GM03348 (cell line): ENCODE measurements at regions not wholly inside any gene's neighbourhood (a gene's known extent, or its start where the extent isn't known, plus 50 kb on each side); places are given as distances from the start of the nearest gene placed in this dataset.
"Not testable (repeated sequence)": the region's sequence is repeated elsewhere in the genome, so short reads cannot be mapped to it uniquely, and the experiment has no call there.

ENCODE experiments used
- DNase-seq: peaks from one replicate; pipeline ENCODE4 v3.0.0; 2012; ENCODE audit warnings: low spot score

DNA sequence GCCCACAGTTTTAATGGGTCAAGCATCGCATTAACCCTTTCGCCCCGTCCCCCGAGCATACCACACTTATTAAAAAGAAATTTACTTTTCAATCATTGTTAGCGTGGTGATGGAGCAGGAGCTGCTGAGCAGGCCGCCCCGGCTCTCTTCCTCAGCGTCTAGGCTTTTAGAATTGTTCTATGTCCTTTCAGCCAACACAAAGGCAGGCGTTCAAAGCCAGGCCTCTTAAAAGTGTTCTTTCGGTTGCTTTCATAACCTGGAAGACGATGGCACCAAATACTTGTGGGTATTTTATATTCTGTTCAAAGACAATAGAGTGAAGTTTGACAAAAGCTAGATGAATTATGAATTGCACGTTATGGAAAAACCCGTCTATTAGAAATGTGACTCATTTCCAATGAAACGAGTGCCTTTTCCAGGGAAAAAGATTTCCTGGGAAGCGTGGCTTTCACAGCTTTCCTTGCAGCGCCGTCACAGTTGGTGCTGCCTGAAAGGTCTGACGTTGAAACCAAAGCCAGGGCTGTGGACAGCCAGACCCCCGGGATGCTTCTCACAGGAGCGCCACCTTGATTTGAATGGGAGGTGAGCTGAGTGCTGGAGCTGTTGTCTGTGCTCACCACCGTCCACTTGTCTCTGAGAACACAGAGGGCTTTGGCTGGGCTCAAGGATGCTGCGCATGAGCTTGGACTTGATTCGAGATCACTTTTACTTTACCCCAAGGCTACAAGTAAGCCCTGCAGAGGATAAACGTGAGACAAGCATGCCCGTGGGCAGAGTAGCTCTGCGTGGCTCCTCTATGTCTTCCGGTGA is 78.8 kb downstream of the SOX1 start:
- DNase-seq: no peak

- no peak for DNase-seq
Observed at GRCh38 chr13:112150352-112150751, 83.4 kb downstream of the SOX1 start.

GRCh38 chr13:112152846-112153245 is 85.9 kb downstream of the SOX1 start:
- no peak for DNase-seq

- no peak for DNase-seq
Observed at GRCh38 chr13:112153364-112153763, 86.4 kb downstream of the SOX1 start.

- DNase-seq: no peak
Observed at GRCh38 chr13:112153846-112154245, 86.9 kb downstream of the SOX1 start.

DNA sequence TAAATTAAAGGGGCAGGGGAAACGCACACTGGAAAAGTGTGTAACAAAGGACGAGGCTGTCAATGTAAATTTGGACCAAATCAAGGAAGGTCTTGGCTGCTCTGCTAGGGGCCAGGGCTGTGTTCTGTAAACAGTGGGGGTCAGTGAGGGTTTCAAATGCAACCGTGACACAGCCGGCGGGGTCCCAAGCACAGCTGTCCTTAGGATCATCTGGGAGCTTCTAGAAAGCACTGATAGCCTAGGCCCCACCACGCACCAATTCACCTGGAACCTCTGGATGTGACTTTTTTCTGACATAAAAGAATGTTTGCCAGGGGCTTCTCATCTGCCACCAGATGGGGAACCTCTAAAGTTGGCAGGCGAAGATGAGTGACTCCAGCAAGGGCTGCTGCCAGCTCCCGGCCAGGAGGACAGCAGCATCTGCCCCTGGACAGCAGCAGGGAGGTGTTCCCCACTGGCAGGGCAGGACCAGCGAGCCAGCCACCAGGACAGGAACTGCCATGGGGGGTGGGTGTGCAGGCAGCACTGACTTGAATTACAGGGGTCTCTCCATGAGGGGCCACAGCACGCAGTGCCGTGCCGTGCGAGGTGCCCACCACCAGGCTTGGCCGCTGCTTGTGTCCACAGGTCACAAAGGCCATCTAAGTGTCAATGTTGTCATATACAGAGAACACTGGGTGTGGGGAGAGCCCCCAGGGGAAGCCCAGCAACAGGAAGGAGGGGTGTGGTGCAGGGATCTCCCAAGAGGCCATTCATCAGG is 87.5 kb downstream of the SOX1 start:
- no peak for DNase-seq

- no peak for DNase-seq
Observed at GRCh38 chr13:112158961-112159360, 92.0 kb downstream of the SOX1 start.

DNA sequence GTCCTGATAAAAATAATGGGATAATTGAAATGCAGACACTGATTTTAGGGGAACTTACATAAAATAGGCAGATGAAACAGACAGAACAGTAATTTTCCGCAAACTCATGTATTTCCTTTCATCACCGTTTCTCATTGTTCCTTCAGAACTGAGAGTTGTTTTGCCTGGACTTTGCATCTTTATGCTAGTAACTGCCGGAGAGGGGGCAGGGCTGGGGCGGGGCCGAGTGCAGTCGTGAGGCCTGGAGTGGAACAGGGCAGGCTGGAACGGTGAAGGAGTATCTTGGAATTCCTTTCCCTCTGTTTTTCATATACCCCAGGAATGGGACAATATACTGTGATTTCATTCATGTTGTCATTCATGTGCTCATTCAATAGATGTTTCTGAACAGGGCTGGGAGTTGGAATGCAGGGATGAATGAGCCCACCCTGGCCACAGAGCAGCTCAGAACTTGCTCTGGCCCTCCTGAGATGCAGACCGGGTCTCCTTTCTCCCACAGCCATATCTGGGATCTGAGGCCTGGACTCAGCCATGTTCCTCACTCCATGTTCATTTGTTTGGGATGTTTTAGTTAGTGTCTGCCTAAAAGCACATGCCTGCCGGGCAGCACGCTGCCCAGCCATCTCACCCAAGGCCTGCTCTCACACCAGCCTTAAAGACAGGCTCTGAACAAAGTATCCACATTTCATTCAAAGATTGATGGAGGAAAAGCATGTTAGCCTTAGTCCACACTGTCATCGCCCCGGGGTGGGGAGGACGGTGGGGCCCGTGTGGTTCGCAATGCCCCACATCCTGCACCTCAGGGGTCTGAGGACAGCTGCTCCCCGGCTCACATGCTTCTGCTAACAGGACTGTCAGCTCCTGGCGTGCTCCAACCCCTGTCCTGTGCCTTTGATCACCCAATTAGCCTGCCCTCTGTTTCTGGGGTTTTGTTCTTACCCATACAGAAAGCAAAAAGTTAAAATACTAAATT is 92.9 kb downstream of the SOX1 start:
- no peak for DNase-seq

- no peak for DNase-seq
Observed at GRCh38 chr13:112160558-112160957, 93.6 kb downstream of the SOX1 start.

- DNase-seq: no peak
Observed at GRCh38 chr13:112161521-112162301, 94.8 kb downstream of the SOX1 start.

DNA sequence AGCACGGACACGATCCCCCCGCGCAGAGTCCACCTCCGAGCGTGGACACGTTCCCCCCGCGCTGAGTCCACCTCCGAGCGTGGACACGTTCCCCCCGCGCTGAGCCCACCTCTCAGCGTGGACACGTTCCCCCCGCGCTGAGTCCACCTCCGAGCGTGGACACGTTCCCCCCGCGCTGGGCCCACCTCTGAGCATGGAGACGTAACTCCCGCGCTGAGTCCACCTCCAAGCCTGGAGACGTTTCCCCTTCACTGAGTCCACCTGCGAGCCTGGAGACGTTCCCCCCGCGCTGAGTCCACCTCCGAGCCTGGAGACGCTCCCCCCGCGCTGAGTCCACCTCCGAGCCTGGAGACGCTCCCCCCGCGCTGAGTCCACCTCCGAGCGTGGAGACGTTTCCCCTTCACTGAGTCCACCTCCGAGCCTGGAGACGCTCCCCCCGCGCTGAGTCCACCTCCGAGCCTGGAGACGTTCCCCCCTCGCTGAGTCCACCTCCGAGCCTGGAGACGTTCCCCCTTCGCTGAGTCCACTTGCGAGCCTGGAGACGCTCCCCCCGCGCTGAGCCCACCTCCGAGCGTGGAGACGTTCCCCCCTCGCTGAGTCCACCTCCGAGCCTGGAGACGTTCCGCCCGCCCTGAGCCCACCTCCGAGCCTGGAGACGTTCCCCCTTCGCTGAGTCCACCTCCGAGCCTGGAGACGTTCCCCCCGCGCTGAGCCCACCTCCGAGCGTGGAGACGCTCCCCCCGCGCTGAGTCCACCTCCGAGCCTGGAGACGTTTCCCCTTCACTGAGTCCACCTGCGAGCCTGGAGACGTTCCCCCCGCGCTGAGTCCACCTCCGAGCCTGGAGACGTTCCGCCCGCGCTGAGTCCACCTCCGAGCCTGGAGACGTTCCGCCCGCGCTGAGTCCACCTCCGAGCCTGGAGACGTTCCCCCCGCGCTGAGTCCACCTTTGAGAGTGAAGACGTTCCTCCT is 97.0 kb downstream of the SOX1 start:
- not testable (repeated sequence) for DNase-seq

- no peak for DNase-seq
Observed at GRCh38 chr13:112165712-112166111, 98.8 kb downstream of the SOX1 start.

DNA sequence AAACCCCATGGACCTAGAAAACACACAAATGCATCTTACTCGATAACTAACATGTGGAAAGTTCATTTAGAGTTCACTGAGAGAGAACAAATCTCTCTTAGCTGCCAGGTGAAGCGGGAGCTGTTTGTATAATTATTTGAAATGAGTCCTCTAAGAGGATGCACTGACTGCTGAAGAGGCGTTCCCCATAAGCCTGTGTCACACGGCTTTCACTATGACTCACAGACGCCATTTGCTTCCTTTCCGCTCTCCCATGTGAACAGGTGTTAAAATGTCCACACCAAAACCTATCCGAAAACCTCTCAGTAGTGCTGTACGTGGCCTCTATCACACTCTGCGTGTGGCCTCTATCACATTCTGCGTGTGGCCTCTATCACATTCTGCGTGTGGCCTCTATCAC is 101.8 kb downstream of the SOX1 start:
- no peak for DNase-seq

GRCh38 chr13:112169941-112170822 is 103.2 kb downstream of the SOX1 start:
- DNase-seq: no peak

DNA sequence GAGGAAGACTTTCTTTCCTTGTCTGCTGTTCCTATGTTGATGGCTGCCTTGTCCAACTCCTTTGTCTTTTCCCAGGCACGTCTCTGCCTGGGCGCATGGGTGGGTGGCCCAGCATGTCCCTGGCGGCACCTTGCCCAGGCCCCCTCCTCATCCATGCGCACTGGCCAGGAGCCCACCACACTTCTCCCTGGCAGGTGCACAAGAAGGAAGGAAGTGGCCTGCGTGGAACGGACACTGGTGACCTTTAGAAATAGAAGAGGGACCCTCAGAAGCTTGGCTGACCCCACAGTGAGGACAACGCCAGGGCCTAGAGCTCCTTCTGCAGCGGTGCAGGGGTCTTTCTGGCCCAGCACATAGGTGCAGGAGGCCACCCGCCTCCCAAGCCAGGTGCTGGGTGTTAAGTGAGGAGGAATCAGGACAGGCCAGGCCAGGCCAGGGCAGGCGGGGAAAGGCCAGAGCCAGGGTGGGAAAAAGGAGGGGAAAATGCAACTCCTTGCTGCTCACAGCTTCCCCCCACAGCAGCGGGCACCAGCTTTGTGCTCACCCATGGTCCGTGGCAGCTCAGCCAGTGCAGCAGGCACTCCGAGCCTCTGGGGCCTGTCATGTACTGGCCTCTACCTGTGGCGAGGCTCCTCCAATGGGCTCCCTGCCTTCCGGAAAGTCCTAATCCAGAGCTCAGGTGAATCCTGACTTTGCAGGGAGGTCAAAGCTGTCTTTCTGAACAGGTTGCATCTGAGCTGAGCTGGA is 104.0 kb downstream of the SOX1 start:
- DNase-seq: no peak

- DNase-seq: no peak
Observed at GRCh38 chr13:112171570-112171965, 104.6 kb downstream of the SOX1 start.

DNA sequence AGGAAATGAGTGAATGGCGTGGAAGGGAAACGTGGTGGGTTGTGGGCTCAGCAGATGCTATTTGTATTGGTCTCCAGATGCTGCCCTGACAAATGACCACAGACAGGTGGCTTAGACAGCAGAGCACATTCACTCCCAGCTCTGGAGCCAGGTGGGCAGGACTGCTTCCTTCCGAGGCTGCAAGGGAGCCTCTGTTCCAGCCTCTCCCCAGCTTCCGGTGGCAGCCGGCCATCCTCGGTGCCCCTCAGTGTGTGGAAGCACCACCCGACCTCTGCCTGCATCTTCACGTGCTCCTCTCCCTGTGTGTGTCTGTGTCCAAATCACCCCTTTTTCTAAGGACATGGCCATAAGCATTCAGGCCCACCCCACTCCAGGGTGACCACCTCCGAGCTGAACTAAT is 105.1 kb downstream of the SOX1 start:
- no peak for DNase-seq

DNA sequence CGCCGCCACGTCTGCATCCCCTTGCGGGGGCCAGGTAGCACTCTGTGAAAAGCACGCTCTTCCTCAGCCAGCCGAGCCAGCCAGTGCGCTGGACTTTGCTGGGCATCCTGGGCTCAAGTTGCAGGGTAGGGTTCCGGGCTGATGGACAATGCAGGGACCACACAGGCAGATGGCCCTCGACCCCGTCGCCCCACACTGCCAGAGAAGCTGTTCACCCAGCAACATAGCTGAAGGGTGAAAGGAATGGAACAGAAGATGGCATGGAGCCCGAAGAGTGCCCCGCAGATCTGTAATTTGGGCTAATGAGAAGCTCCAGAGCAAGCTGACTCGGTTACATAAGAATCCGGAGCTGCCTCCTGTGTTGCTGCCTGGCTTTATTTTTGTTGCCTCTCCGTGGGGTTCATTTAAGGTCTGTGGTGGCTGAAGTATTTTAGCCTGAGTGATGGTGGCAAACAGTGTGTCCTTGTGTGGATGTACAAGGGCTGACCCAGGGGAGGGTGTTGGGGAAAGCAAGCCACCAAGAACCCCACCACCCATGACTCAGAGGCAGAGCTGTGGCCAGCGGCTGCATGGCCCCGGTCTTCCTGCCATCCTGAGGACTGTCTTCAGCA is 105.8 kb downstream of the SOX1 start:
- DNase-seq: no peak
